ENCODE measurements at regions not wholly inside any gene's neighbourhood (a gene's known extent, or its start where the extent isn't known, plus 50 kb on each side); places are given as distances from the start of the nearest gene placed in this dataset.

GRCh38 chr16:80273635-80274538, 266.9 kb upstream of the DYNLRB2 start:
- no peak for DNase-seq (ENCODE audit: low spot score in 2 of 2)
- TF ChIP-seq CTCF (IDR thresholded peaks at IDR 0.05) (no peak), POLR2A (IDR thresholded peaks at IDR 0.05) (no peak)
- H3K4me3 ChIP-seq (ENCODE audit: low read depth, poor library complexity, severe bottlenecking): no peak overlapping the region
- intact Hi-C loops (cut with DNase I; ENCODE audit: low total_unique reads): no loop called here
- 66 to 68% methylated on average over 4 of the region's 4 CpGs for WGBS, 2 donors

- DNase-seq (ENCODE audit: low spot score in 2 of 2): no peak
- TF ChIP-seq POLR2A (IDR thresholded peaks at IDR 0.05): no peak
- TF ChIP-seq CTCF (IDR thresholded peaks at IDR 0.05): no peak
- no peak overlapping the region for H3K4me3 ChIP-seq (ENCODE audit: low read depth, poor library complexity, severe bottlenecking)
- intact Hi-C loops (cut with DNase I; ENCODE audit: low total_unique reads): no loop called here
- WGBS, 2 donors: 85 to 94% methylated on average over 2 of the region's 2 CpGs
These were observed 275.0 kb upstream of the DYNLRB2 start for GRCh38 chr16:80265624-80266306.

- no peak for DNase-seq (ENCODE audit: low spot score in 2 of 2)
- WGBS, 2 donors: 82 to 86% methylated on average over 6 of the region's 6 CpGs
- intact Hi-C loops (cut with DNase I; ENCODE audit: low total_unique reads): no loop called here
- TF ChIP-seq POLR2A (IDR thresholded peaks at IDR 0.05) (no peak), CTCF (IDR thresholded peaks at IDR 0.05) (no peak)
- H3K4me3 ChIP-seq (ENCODE audit: low read depth, poor library complexity, severe bottlenecking): no peak overlapping the region
These were observed 276.7 kb upstream of the DYNLRB2 start for GRCh38 chr16:80263848-80264694.

GRCh38 chr16:80263181-80263823, 277.5 kb upstream of the DYNLRB2 start:
- TF ChIP-seq POLR2A (IDR thresholded peaks at IDR 0.05) (no peak), CTCF (IDR thresholded peaks at IDR 0.05) (no peak)
- 61 to 77% methylated on average over 4 of the region's 4 CpGs for WGBS, 2 donors
- intact Hi-C loops (cut with DNase I; ENCODE audit: low total_unique reads): no loop called here
- DNase-seq (ENCODE audit: low spot score in 2 of 2): no peak
- no peak overlapping the region for H3K4me3 ChIP-seq (ENCODE audit: low read depth, poor library complexity, severe bottlenecking)

- H3K4me3 ChIP-seq (ENCODE audit: low read depth, poor library complexity, severe bottlenecking): no peak overlapping the region
- WGBS, 2 donors: 61 to 62% methylated on average over 4 of the region's 4 CpGs
- no peak for TF ChIP-seq POLR2A (IDR thresholded peaks at IDR 0.05)
- no peak for TF ChIP-seq CTCF (IDR thresholded peaks at IDR 0.05)
- no peak for DNase-seq (ENCODE audit: low spot score in 2 of 2)
- intact Hi-C loops (cut with DNase I; ENCODE audit: low total_unique reads): no loop called here
These were observed 279.9 kb upstream of the DYNLRB2 start for GRCh38 chr16:80260906-80261311.

Data from lower leg skin (tissue), 4 donors.